Naive thymus-derived CD4-positive, alpha-beta T cell (primary cell): ENCODE measurements at regions not wholly inside any gene's neighbourhood (a gene's known extent, or its start where the extent isn't known, plus 50 kb on each side); places are given as distances from the start of the nearest gene placed in this dataset.
A peak's percentile ranks its signal among the peaks of the same experiment; 100 is the strongest.

Source experiments
- ATAC-seq: fragments of 150-1000 bp; cut with Tn5 transposase; 2 replicates; pipeline ENCODE4 v1.10.0; 2021; ENCODE audit warnings: mild to moderate bottlenecking, moderate library complexity
- CTCF ChIA-PET: fragments of 350-600 bp; sonication (Branson Sonifier 250); formaldehyde crosslinking; loops from one replicate; lab custom pipeline; 2021; ENCODE audit warnings: antibody characterized with exemption; lab: Charles Lee
- POLR2A ChIA-PET: fragments of 350-600 bp; sonication (Branson Sonifier 250); formaldehyde crosslinking; loops from one replicate; lab custom pipeline; 2021; ENCODE audit warnings: antibody characterized with exemption, inconsistent platforms; lab: Charles Lee
- DNase-seq, 9 donors: peaks; one replicate each; pipeline versions ENCODE4 v3.0.0 to v3.0.0-alpha.2; 2020 to 2022; ENCODE audit warnings: mixed read lengths in 1 of 9
- H3K27ac ChIP-seq: one replicate; pipeline ENCODE4 v1.7.0; 2013; ENCODE audit warnings: mild to moderate bottlenecking, low read depth, low read length, moderate library complexity
- H3K27me3 ChIP-seq, 2 donors: one replicate each; pipeline ENCODE4 v1.7.0; 2013; ENCODE audit warnings: low read length in 2 of 2, mild to moderate bottlenecking in 2 of 2, moderate library complexity in 2 of 2; ENCODE audit not compliant: control insufficient read depth in 2 of 2, insufficient read depth in 2 of 2
- H3K36me3 ChIP-seq, 3 experiments: 1 replicate in 2 of 3; 2 replicates in 1 of 3; pipeline ENCODE4 v1.7.0; 2013; ENCODE audit warnings: low read length in 3 of 3, mild to moderate bottlenecking in 3 of 3, moderate library complexity in 1 of 3; ENCODE audit not compliant: insufficient read depth in 3 of 3, control insufficient read depth in 2 of 3
- H3K4me1 ChIP-seq, 2 donors: one replicate each; pipeline ENCODE4 v1.7.0; 2013; ENCODE audit warnings: low read length in 2 of 2, mild to moderate bottlenecking in 2 of 2, moderate library complexity in 1 of 2; ENCODE audit not compliant: control insufficient read depth in 2 of 2, insufficient read depth in 2 of 2
- H3K4me3 ChIP-seq: 2 replicates; pipeline ENCODE4 v1.7.0; 2013; ENCODE audit warnings: mild to moderate bottlenecking, low read length
- H3K9me3 ChIP-seq, 3 experiments: 1 replicate in 2 of 3; 2 replicates in 1 of 3; pipeline ENCODE4 v1.7.0; 2013; ENCODE audit warnings: low read length in 3 of 3; ENCODE audit not compliant: control insufficient read depth in 2 of 3
- H3K27ac Mint-ChIP-seq, 9 donors: one replicate each; pipeline ENCODE4 v1.8.0; 2020 to 2022; ENCODE audit warnings: mixed read lengths in 9 of 9, mild to moderate bottlenecking in 8 of 9, moderate library complexity in 5 of 9, inconsistent platforms in 2 of 9
- H3K27me3 Mint-ChIP-seq, 5 donors: one replicate each; pipeline ENCODE4 v1.8.0; 2021 to 2022; ENCODE audit warnings: mixed read lengths in 5 of 5, mild to moderate bottlenecking in 1 of 5
- H3K36me3 Mint-ChIP-seq, 5 donors: one replicate each; pipeline ENCODE4 v1.8.0; 2020 to 2022; ENCODE audit warnings: mixed read lengths in 5 of 5, mild to moderate bottlenecking in 3 of 5, inconsistent platforms in 1 of 5
- H3K4me1 Mint-ChIP-seq, 7 donors: one replicate each; pipeline ENCODE4 v1.8.0; 2020 to 2022; ENCODE audit warnings: mixed read lengths in 7 of 7, mild to moderate bottlenecking in 3 of 7, inconsistent platforms in 1 of 7
- H3K4me3 Mint-ChIP-seq, 10 donors: one replicate each; pipeline ENCODE4 v1.8.0; 2020 to 2022; ENCODE audit warnings: mild to moderate bottlenecking in 10 of 10, mixed read lengths in 10 of 10, moderate library complexity in 6 of 10, inconsistent platforms in 2 of 10
- H3K9me3 Mint-ChIP-seq, 11 donors: one replicate each; pipeline ENCODE4 v1.8.0; 2020 to 2022; ENCODE audit warnings: mixed read lengths in 11 of 11, mild to moderate bottlenecking in 4 of 11, inconsistent platforms in 1 of 11, moderate library complexity in 1 of 11
- intact Hi-C, 2 donors: fragments of 100-400 bp; cut with micrococcal nuclease; formaldehyde crosslinking; loops; one replicate each; pipeline ENCODE4 v1.15.1; 2023

DNA sequence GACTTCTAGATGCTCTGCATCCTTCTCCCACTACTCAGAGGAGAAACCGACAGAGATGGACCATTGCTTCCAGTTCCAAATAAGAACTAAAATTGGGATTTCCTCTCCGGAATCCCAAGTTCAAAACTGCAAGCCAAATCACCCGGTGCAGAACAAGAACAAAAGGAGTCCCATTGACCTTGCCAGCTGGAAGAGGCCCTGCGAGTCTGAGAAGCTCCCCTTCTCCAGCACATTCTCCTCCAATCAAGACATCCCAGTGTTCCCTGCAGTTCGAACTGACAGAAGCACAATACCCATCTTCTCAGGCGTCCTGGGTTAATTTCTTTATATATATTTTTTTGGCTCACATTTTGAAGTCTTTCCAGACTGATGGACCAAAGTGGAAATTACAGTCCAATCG, 195.3 kb upstream of the MEIS1 start:
- ChIA-PET CTCF (no interaction called here), POLR2A (no interaction called here)
- Histone ChIP-seq H3K4me1 (no peaks in the 10 kb centered on the region), H3K27me3 (no peaks in the 10 kb centered on the region), H3K27ac (no peak overlapping the region), H3K36me3 (no peaks in the 10 kb centered on the region), H3K9me3 (no peaks in the 10 kb centered on the region), H3K4me3 (no peak overlapping the region)
- peaks cover 0 to 9% (median 0%) of the 10 kb centered on the region in 11 donors for H3K9me3 Mint-ChIP-seq
- no peak overlapping the region for H3K4me3 Mint-ChIP-seq
- H3K27me3 Mint-ChIP-seq = peaks cover 0 to 3% (median 0%) of the 10 kb centered on the region in 5 donors
- no peak overlapping the region for H3K27ac Mint-ChIP-seq
- no peak for DNase-seq
- no peaks in the 10 kb centered on the region for H3K4me1 Mint-ChIP-seq
- H3K36me3 Mint-ChIP-seq = no peaks in the 10 kb centered on the region
- ATAC-seq = no peak
- intact Hi-C loops = no loop called here

DNA sequence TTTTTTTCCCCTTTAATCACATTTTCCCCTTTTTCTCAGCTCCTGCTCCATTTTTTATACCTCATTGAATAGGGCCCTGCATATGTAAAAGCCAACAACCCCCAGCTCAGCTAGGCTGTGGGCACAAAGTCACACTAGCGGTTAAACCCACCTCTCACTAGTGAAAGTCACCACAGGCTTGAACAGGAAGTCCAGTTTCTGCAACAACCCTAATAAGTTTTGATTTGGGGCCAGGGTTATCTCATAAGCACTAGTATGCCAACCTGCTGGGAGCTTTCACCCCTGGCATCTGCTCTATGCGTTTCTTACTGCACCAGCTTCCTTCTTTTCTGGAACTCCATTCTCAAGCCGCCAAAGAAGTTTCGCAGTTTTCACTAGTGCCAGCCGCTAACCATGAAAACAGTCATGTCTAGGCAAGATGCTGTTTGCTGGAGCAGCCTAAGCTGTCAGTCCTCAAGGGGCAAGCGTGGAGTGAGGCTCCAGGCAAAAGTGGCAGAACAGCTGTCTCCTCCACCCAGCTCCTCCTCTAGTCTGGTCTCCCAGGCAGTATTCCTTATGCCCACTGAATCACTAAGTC, 197.0 kb upstream of the MEIS1 start:
- no peak for ATAC-seq
- H3K27ac Mint-ChIP-seq = no peak overlapping the region

GRCh38 chr2:66236816-66237802, 197.8 kb upstream of the MEIS1 start:
- no peak for DNase-seq
- POLR2A ChIA-PET = no interaction called here
- CTCF ChIA-PET = no interaction called here
- no peaks in the 10 kb centered on the region for H3K36me3 ChIP-seq
- no peak overlapping the region for H3K4me3 ChIP-seq
- no peak overlapping the region for H3K27ac ChIP-seq
- H3K4me1 ChIP-seq = no peaks in the 10 kb centered on the region
- no peaks in the 10 kb centered on the region for H3K4me1 Mint-ChIP-seq
- no peak overlapping the region for H3K27ac Mint-ChIP-seq
- no peaks in the 10 kb centered on the region for H3K36me3 Mint-ChIP-seq
- ATAC-seq = no peak
- H3K4me3 Mint-ChIP-seq = no peak overlapping the region
- intact Hi-C loops = no loop called here
- no peaks in the 10 kb centered on the region for H3K9me3 ChIP-seq
- peaks cover 0 to 6% (median 0%) of the 10 kb centered on the region in 5 donors for H3K27me3 Mint-ChIP-seq
- H3K27me3 ChIP-seq = no peaks in the 10 kb centered on the region
- peaks cover 0 to 7% (median 0%) of the 10 kb centered on the region in 11 donors for H3K9me3 Mint-ChIP-seq

More for the DNA sequence above, 197.0 kb upstream of the MEIS1 start:
- H3K27me3 Mint-ChIP-seq = peaks cover 0 to 6% (median 0%) of the 10 kb centered on the region in 5 donors
- Histone ChIP-seq H3K27ac (no peak overlapping the region), H3K27me3 (no peaks in the 10 kb centered on the region), H3K36me3 (no peaks in the 10 kb centered on the region), H3K4me1 (no peaks in the 10 kb centered on the region), H3K9me3 (no peaks in the 10 kb centered on the region), H3K4me3 (no peak overlapping the region)
- CTCF ChIA-PET = no interaction called here
- POLR2A ChIA-PET = no interaction called here
- intact Hi-C loops = no loop called here
- no peak for DNase-seq
- H3K4me3 Mint-ChIP-seq = no peak overlapping the region
- H3K4me1 Mint-ChIP-seq = no peaks in the 10 kb centered on the region
- H3K36me3 Mint-ChIP-seq = no peaks in the 10 kb centered on the region
- H3K9me3 Mint-ChIP-seq = peaks cover 0 to 5% (median 0%) of the 10 kb centered on the region in 11 donors

DNA sequence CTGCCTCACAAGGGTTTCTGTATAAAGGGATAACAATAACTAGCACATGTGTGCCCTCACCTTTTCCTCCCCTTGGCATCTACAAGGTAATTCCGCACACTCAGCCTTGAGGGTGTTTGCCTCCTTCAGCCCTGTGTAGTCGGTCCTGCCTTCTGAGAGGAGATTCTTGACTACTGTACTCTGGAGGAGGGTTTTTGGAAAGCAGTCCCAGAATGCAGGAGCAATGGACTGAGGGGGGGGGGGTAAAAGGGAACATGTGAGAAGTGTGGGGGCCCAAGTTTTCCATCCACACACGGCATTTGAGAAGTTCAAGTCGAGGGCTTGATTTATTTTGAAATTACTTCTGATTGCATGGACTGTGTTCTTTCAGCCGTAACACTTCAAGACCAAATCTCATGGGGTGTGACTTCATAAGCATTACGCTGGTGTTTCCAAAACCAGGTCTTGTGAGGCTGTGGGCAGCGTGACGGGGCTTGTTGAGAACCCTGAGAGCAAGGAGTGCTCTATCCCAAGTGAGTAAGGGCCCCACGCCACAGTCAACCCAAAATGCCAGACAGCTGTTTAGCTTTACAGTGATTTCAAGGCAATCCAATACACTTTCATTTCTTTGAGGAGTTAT, 198.7 kb upstream of the MEIS1 start:
- H3K36me3 Mint-ChIP-seq = no peaks in the 10 kb centered on the region
- H3K4me3 ChIP-seq = no peak overlapping the region
- H3K4me3 Mint-ChIP-seq = no peak overlapping the region
- H3K27me3 Mint-ChIP-seq = peaks cover 0 to 6% (median 0%) of the 10 kb centered on the region in 5 donors
- no peak overlapping the region for H3K27ac ChIP-seq
- no peak for ATAC-seq
- intact Hi-C loops = no loop called here
- ChIA-PET POLR2A (no interaction called here), CTCF (no interaction called here)
- no peaks in the 10 kb centered on the region for H3K4me1 ChIP-seq
- no peaks in the 10 kb centered on the region for H3K27me3 ChIP-seq
- H3K36me3 ChIP-seq = no peaks in the 10 kb centered on the region
- H3K27ac Mint-ChIP-seq = peak overlapping the region in 1 of 9 donors; percentile 43
- peaks cover 0 to 9% (median 0%) of the 10 kb centered on the region in 11 donors for H3K9me3 Mint-ChIP-seq
- no peak for DNase-seq
- no peaks in the 10 kb centered on the region for H3K9me3 ChIP-seq
- no peaks in the 10 kb centered on the region for H3K4me1 Mint-ChIP-seq

GRCh38 chr2:66235428-66235827, 199.5 kb upstream of the MEIS1 start:
- no peak overlapping the region for H3K4me3 ChIP-seq
- DNase-seq = no peak
- H3K36me3 Mint-ChIP-seq = no peaks in the 10 kb centered on the region
- no peak overlapping the region for H3K4me3 Mint-ChIP-seq
- H3K27me3 Mint-ChIP-seq = peaks cover 0 to 6% (median 0%) of the 10 kb centered on the region in 5 donors
- no peaks in the 10 kb centered on the region for H3K36me3 ChIP-seq
- no peak overlapping the region for H3K27ac ChIP-seq
- no peaks in the 10 kb centered on the region for H3K4me1 ChIP-seq
- ATAC-seq = no peak
- H3K27ac Mint-ChIP-seq = no peak overlapping the region
- no peaks in the 10 kb centered on the region for H3K4me1 Mint-ChIP-seq
- intact Hi-C loops = no loop called here
- ChIA-PET CTCF (no interaction called here), POLR2A (no interaction called here)
- no peaks in the 10 kb centered on the region for H3K27me3 ChIP-seq
- no peaks in the 10 kb centered on the region for H3K9me3 ChIP-seq
- peaks cover 0 to 9% (median 0%) of the 10 kb centered on the region in 11 donors for H3K9me3 Mint-ChIP-seq

GRCh38 chr2:66233981-66234380, 200.9 kb upstream of the MEIS1 start:
- H3K36me3 Mint-ChIP-seq = no peaks in the 10 kb centered on the region
- Histone ChIP-seq H3K36me3 (no peaks in the 10 kb centered on the region), H3K27ac (no peak overlapping the region), H3K27me3 (no peaks in the 10 kb centered on the region), H3K4me1 (no peaks in the 10 kb centered on the region), H3K4me3 (no peak overlapping the region), H3K9me3 (no peaks in the 10 kb centered on the region)
- H3K4me3 Mint-ChIP-seq = no peak overlapping the region
- ChIA-PET CTCF (no interaction called here), POLR2A (no interaction called here)
- H3K27me3 Mint-ChIP-seq = peaks cover 0 to 6% (median 0%) of the 10 kb centered on the region in 5 donors
- H3K27ac Mint-ChIP-seq = no peak overlapping the region
- intact Hi-C loops = no loop called here
- no peaks in the 10 kb centered on the region for H3K4me1 Mint-ChIP-seq
- no peak for DNase-seq
- no peak for ATAC-seq
- peaks cover 0 to 9% (median 0%) of the 10 kb centered on the region in 11 donors for H3K9me3 Mint-ChIP-seq
